H9 (cell line): ENCODE measurements at regions not wholly inside any gene's neighbourhood (a gene's known extent, or its start where the extent isn't known, plus 50 kb on each side); places are given as distances from the start of the nearest gene placed in this dataset.

Experiments used
- DNase-seq: peaks from one replicate; pipeline ENCODE4 v3.0.0-alpha.2; 2017
- H2AFZ ChIP-seq: one replicate; pipeline ENCODE4 v1.6.1; 2013; ENCODE audit warnings: mild to moderate bottlenecking, low read length, control low read depth, moderate library complexity
- H2AK5ac ChIP-seq: 2 replicates; pipeline ENCODE4 v1.6.1; 2013; ENCODE audit warnings: low read length, control low read depth, mixed read lengths; ENCODE audit not compliant: insufficient read length
- H2BK120ac ChIP-seq: one replicate; pipeline ENCODE4 v1.6.1; 2013; ENCODE audit warnings: low read depth, mild to moderate bottlenecking, low read length, control low read depth, inconsistent platforms; ENCODE audit not compliant: poor library complexity, severe bottlenecking
- H2BK12ac ChIP-seq: 2 replicates; pipeline ENCODE4 v1.6.1; 2013; ENCODE audit warnings: low read length, control low read depth, mixed read lengths, low read depth; ENCODE audit not compliant: insufficient read length
- H2BK15ac ChIP-seq: 2 replicates; pipeline ENCODE4 v1.6.1; 2013; ENCODE audit warnings: low read depth, low read length, control low read depth
- H2BK20ac ChIP-seq: one replicate; pipeline ENCODE4 v1.6.1; 2013; ENCODE audit warnings: low read depth, mild to moderate bottlenecking, low read length, control low read depth, inconsistent platforms; ENCODE audit not compliant: poor library complexity, severe bottlenecking
- H2BK5ac ChIP-seq: 2 replicates; pipeline ENCODE4 v1.6.1; 2013; ENCODE audit warnings: low read length, control low read depth, mixed read lengths; ENCODE audit not compliant: insufficient read length
- H3K14ac ChIP-seq: 2 replicates; pipeline ENCODE4 v1.6.1; 2013; ENCODE audit warnings: low read length, control low read depth; ENCODE audit not compliant: insufficient read depth
- H3K18ac ChIP-seq: 2 replicates; pipeline ENCODE4 v1.6.1; 2013; ENCODE audit warnings: low read depth, mild to moderate bottlenecking, mixed read lengths, low read length, control low read depth; ENCODE audit not compliant: insufficient read length
- H3K23ac ChIP-seq: 2 replicates; pipeline ENCODE4 v1.6.1; 2013; ENCODE audit warnings: low read length, control low read depth, mixed read lengths, low read depth; ENCODE audit not compliant: insufficient read length
- H3K23me2 ChIP-seq: 2 replicates; pipeline ENCODE4 v1.6.1; 2013; ENCODE audit warnings: low read depth, mild to moderate bottlenecking, mixed read lengths, low read length, control low read depth; ENCODE audit not compliant: insufficient read length, poor library complexity, severe bottlenecking
- H3K27ac ChIP-seq: 2 replicates; pipeline ENCODE4 v1.5.1; 2013; ENCODE audit warnings: low read length, control low read depth, mixed read lengths, low read depth; ENCODE audit not compliant: insufficient read length
- H3K27me3 ChIP-seq: 2 replicates; pipeline ENCODE4 v1.6.1; 2013; ENCODE audit warnings: low read length, control low read depth, inconsistent platforms; ENCODE audit not compliant: insufficient read depth
- H3K4ac ChIP-seq: 2 replicates; pipeline ENCODE4 v1.6.1; 2013; ENCODE audit warnings: low read depth, mild to moderate bottlenecking, control low read depth, inconsistent platforms, low read length, moderate library complexity
- H3K4me1 ChIP-seq: 2 replicates; pipeline ENCODE4 v1.6.1; 2013; ENCODE audit warnings: low read length, control low read depth, inconsistent platforms; ENCODE audit not compliant: insufficient read depth
- H3K4me2 ChIP-seq: 2 replicates; pipeline ENCODE4 v1.6.1; 2013; ENCODE audit warnings: low read length, control low read depth, mixed read lengths; ENCODE audit not compliant: insufficient read length, insufficient read depth
- H3K56ac ChIP-seq: 2 replicates; pipeline ENCODE4 v1.6.1; 2013; ENCODE audit warnings: low read depth, mild to moderate bottlenecking, mixed read lengths, low read length, control low read depth; ENCODE audit not compliant: insufficient read length
- H3K79me1 ChIP-seq: 2 replicates; pipeline ENCODE4 v1.6.1; 2013; ENCODE audit warnings: low read depth, mild to moderate bottlenecking, moderate library complexity, low read length, control low read depth, inconsistent platforms; ENCODE audit not compliant: insufficient read depth, poor library complexity, severe bottlenecking
- H3K79me2 ChIP-seq: 2 replicates; pipeline ENCODE4 v1.6.1; 2013; ENCODE audit warnings: low read length, control low read depth, inconsistent platforms; ENCODE audit not compliant: insufficient read depth
- H3K9ac ChIP-seq: 2 replicates; pipeline ENCODE4 v1.6.1; 2013; ENCODE audit warnings: low read length, control low read depth, mixed read lengths; ENCODE audit not compliant: insufficient read length; ENCODE audit errors: extremely low read depth
- H3K9me3 ChIP-seq: one replicate; pipeline ENCODE4 v1.6.1; 2013; ENCODE audit warnings: low read depth, low read length, inconsistent platforms; ENCODE audit not compliant: control insufficient read depth
- H3T11ph ChIP-seq: one replicate; pipeline ENCODE4 v1.6.1; 2013; ENCODE audit warnings: mild to moderate bottlenecking, low read length, control low read depth, inconsistent platforms
- H4K20me1 ChIP-seq: one replicate; pipeline ENCODE4 v1.6.1; 2013; ENCODE audit not compliant: control insufficient read depth, insufficient read length, insufficient read depth
- H4K5ac ChIP-seq: 2 replicates; pipeline ENCODE4 v1.6.1; 2013; ENCODE audit warnings: low read depth, mild to moderate bottlenecking, mixed read lengths, low read length, control low read depth; ENCODE audit not compliant: insufficient read length
- H4K8ac ChIP-seq: replicated peaks from 2 replicates; pipeline ENCODE4 v1.6.1; 2013; ENCODE audit warnings: low read length, control low read depth, mixed read lengths, low read depth; ENCODE audit not compliant: insufficient read length
- H4K91ac ChIP-seq: 2 replicates; pipeline ENCODE4 v1.6.1; 2013; ENCODE audit warnings: low read depth, mild to moderate bottlenecking, moderate library complexity, mixed read lengths, low read length, control low read depth; ENCODE audit not compliant: insufficient read length
- H3K27ac Mint-ChIP-seq, 3 experiments: 2 replicates in 2 of 3; 3 replicates in 1 of 3; pipeline ENCODE4 v1.8.0; 2020 to 2021; ENCODE audit warnings: mixed read lengths in 3 of 3, mild to moderate bottlenecking in 1 of 3, moderate library complexity in 1 of 3
- H3K27me3 Mint-ChIP-seq: 2 replicates; pipeline ENCODE4 v1.8.0; 2021; ENCODE audit warnings: low read depth, mild to moderate bottlenecking, moderate library complexity, mixed read lengths
- H3K36me3 Mint-ChIP-seq, 3 experiments: 2 replicates in 2 of 3; 3 replicates in 1 of 3; pipeline ENCODE4 v1.8.0; 2020 to 2021; ENCODE audit warnings: low read depth in 3 of 3, mixed read lengths in 3 of 3; ENCODE audit not compliant: insufficient read depth in 1 of 3
- H3K4me1 Mint-ChIP-seq, 2 experiments: 2 replicates each; pipeline ENCODE4 v1.8.0; 2020; ENCODE audit warnings: mixed read lengths in 2 of 2
- H3K4me3 Mint-ChIP-seq, 2 experiments: 2 replicates in 1 of 2; 3 replicates in 1 of 2; pipeline ENCODE4 v1.8.0; 2020 to 2021; ENCODE audit warnings: mild to moderate bottlenecking in 2 of 2, mixed read lengths in 2 of 2, moderate library complexity in 1 of 2
- H3K9me3 Mint-ChIP-seq, 2 experiments: 2 replicates in 1 of 2; 3 replicates in 1 of 2; pipeline ENCODE4 v1.8.0; 2020; ENCODE audit warnings: mild to moderate bottlenecking in 2 of 2, mixed read lengths in 2 of 2, moderate library complexity in 1 of 2
- CTCF ChIP-seq: fragments of 200-600 bp; sonication (generic); conservative IDR thresholded peaks from 3 replicates; pipeline ENCODE4 v1.8.0; 2021; ENCODE audit warnings: antibody characterized with exemption, mild to moderate bottlenecking
- WGBS: extraction: QIAGEN DNeasy Blood & Tissue Kit; methylation state at CpG from one replicate; pipeline ENCODE4 v1.1.7; 2013; ENCODE audit warnings: missing lambda C conversion rate, low lambda C conversion rate, mixed read lengths; ENCODE audit not compliant: insufficient read length; ENCODE audit errors: extremely low coverage; 5-methylcytosine and 5-hydroxymethylcytosine counted together

- H2AK5ac ChIP-seq: no peak overlapping the region
- H2BK12ac ChIP-seq: no peak overlapping the region
- H3K27ac ChIP-seq: no peak overlapping the region
- H3K27me3 ChIP-seq: no peaks in the 10 kb centered on the region
- H3K23me2 ChIP-seq: no peaks in the 10 kb centered on the region
- no peak overlapping the region for H3K23ac ChIP-seq
- no peak overlapping the region for H3K4me2 ChIP-seq
- H3K14ac ChIP-seq: no peak overlapping the region
- no peak overlapping the region for H2BK5ac ChIP-seq
- H3K9ac ChIP-seq: no peak overlapping the region
- H3K4me1 ChIP-seq: no peaks in the 10 kb centered on the region
- no peaks in the 10 kb centered on the region for H3K9me3 ChIP-seq
- Mint-ChIP-seq H3K27ac (no peak overlapping the region), H3K4me3 (no peak overlapping the region), H3K27me3 (peaks cover 15% of the 10 kb centered on the region), H3K9me3 (peaks cover 2 to 3% of the 10 kb centered on the region in 2 experiments; a peak in 4 of 5 replicates), H3K36me3 (peaks cover 0 to 4% (median 0%) of the 10 kb centered on the region in 3 experiments; a peak in 1 of 7 replicates), H3K4me1 (peaks cover 12 to 15% of the 10 kb centered on the region in 2 experiments)
- no peaks in the 10 kb centered on the region for H4K20me1 ChIP-seq
- no peak overlapping the region for H3K18ac ChIP-seq
- H2BK120ac ChIP-seq: no peak overlapping the region
- no peak overlapping the region for H2AFZ ChIP-seq
- H3K56ac ChIP-seq: no peak overlapping the region
- H3K79me2 ChIP-seq: no peaks in the 10 kb centered on the region
- H3K79me1 ChIP-seq: no peaks in the 10 kb centered on the region
- no peak overlapping the region for H2BK15ac ChIP-seq
- TF ChIP-seq CTCF: no peak
- H4K8ac ChIP-seq: no peak overlapping the region
- no peak overlapping the region for H4K91ac ChIP-seq
- no peak overlapping the region for H3K4ac ChIP-seq
- no peak for DNase-seq
- no peak overlapping the region for H3T11ph ChIP-seq
- no CpG with 5 or more reads among the region's 2 CpGs for WGBS
- no peak overlapping the region for H2BK20ac ChIP-seq
- H4K5ac ChIP-seq: no peak overlapping the region
Measured at GRCh38 chr15:69893863-69894262, 203.9 kb downstream of the TLE3 start.
